HEK293 (cell line): ENCODE measurements at regions not wholly inside any gene's neighbourhood (a gene's known extent, or its start where the extent isn't known, plus 50 kb on each side); places are given as distances from the start of the nearest gene placed in this dataset.

ENCODE experiments used
- KLF9 ChIP-seq: fragments of 450-650 bp; formaldehyde crosslinking; IDR thresholded peaks from 2 replicates; pipeline ENCODE4 v1.5.1; 2016; ENCODE audit warnings: missing biosample characterization, missing genetic modification characterization, low read depth
- MYNN ChIP-seq: fragments of 450-650 bp; formaldehyde crosslinking; IDR thresholded peaks from 2 replicates; pipeline ENCODE4 v1.5.1; 2016; ENCODE audit warnings: missing biosample characterization, missing genetic modification characterization, borderline replicate concordance
- SCRT2 ChIP-seq: fragments of 450-650 bp; formaldehyde crosslinking; IDR thresholded peaks from 2 replicates; pipeline ENCODE4 v1.5.1; 2016; ENCODE audit warnings: missing biosample characterization, missing genetic modification characterization
- ZNF138 ChIP-seq: fragments of 450-650 bp; formaldehyde crosslinking; IDR thresholded peaks from 2 replicates; pipeline ENCODE4 v1.5.1; 2016; ENCODE audit warnings: missing biosample characterization, missing genetic modification characterization, borderline replicate concordance
- ZNF530 ChIP-seq: fragments of 450-650 bp; formaldehyde crosslinking; IDR thresholded peaks from 2 replicates; pipeline ENCODE4 v1.5.1; 2016; ENCODE audit warnings: low read depth, missing biosample characterization, missing genetic modification characterization
- TF ChIP-seq, protein P1 (sequence below): fragments of 450-650 bp; formaldehyde crosslinking; IDR thresholded peaks from 2 replicates; pipeline ENCODE4 v1.5.1; 2016; ENCODE audit warnings: missing biosample characterization, missing genetic modification characterization

DNA sequence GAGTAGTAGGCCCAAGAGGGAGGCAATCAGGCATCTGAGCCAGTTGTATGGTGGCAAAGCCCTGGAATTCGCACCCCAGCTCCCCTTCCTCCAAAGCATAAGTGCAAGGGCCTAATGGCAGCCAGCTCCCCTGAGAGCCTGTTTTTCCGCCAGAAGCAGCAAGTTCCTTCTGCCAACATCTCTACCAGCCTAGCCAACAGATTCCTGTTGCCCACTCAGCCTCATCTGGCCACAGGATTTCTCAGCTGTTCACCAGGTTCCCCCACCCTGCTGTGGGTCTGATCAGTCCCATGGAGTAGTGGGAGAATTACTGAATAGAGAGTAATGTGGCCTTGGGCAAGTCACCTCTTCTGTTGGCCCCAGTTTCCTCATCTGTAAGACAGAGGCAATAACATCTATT lies 186.2 kb upstream of the PDE1C start:
- no peak for TF ChIP-seq ZNF530 (tag by site-specific recombination)
- no peak for TF ChIP-seq SCRT2 (tag by site-specific recombination)
- no peak for TF ChIP-seq ZNF138
- no peak for TF ChIP-seq MYNN (tag by site-specific recombination)
- TF ChIP-seq, protein P1, sequence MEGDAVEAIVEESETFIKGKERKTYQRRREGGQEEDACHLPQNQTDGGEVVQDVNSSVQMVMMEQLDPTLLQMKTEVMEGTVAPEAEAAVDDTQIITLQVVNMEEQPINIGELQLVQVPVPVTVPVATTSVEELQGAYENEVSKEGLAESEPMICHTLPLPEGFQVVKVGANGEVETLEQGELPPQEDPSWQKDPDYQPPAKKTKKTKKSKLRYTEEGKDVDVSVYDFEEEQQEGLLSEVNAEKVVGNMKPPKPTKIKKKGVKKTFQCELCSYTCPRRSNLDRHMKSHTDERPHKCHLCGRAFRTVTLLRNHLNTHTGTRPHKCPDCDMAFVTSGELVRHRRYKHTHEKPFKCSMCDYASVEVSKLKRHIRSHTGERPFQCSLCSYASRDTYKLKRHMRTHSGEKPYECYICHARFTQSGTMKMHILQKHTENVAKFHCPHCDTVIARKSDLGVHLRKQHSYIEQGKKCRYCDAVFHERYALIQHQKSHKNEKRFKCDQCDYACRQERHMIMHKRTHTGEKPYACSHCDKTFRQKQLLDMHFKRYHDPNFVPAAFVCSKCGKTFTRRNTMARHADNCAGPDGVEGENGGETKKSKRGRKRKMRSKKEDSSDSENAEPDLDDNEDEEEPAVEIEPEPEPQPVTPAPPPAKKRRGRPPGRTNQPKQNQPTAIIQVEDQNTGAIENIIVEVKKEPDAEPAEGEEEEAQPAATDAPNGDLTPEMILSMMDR (tag by site-specific recombination), result no peak
- TF ChIP-seq KLF9 (tag by site-specific recombination), result no peak
